ENCODE measurements at regions not wholly inside any gene's neighbourhood (a gene's known extent, or its start where the extent isn't known, plus 50 kb on each side); places are given as distances from the start of the nearest gene placed in this dataset.

- BruUV-seq (replicated peaks), result no TSS peak
- Histone ChIP-seq H4K20me1 (replicated peaks; ENCODE audit: control insufficient read depth, extremely low read depth, insufficient read depth, low read length) (no peaks in the 10 kb centered on the region), H3K4me2 (ENCODE audit: insufficient read depth, low read length) (no peak overlapping the region), H3K79me2 (ENCODE audit: control insufficient read depth, insufficient read depth, low read length) (no peaks in the 10 kb centered on the region), H2AFZ (ENCODE audit: low read depth, low read length) (no peak overlapping the region), H3K27ac (ENCODE audit: insufficient read depth, low read depth, low read length) (no peak overlapping the region), H3K36me3 (ENCODE audit: control insufficient read depth in 2 of 2, extremely low read depth in 1 of 2, insufficient read depth in 2 of 2, low read length in 2 of 2) (no peaks in the 10 kb centered on the region), H3K27me3 (ENCODE audit: control insufficient read depth in 2 of 2, insufficient read depth in 2 of 2, low read length in 2 of 2) (no peaks in the 10 kb centered on the region), H3K4me1 (ENCODE audit: control insufficient read depth, extremely low read depth, insufficient read depth, low read length) (no peaks in the 10 kb centered on the region), H3K9me1 (replicated peaks; ENCODE audit: control insufficient read depth, extremely low read depth, insufficient read depth, low read length) (no peaks in the 10 kb centered on the region), H3K9me3 (replicated peaks; ENCODE audit: control insufficient read depth, insufficient read depth, low read length) (no peaks in the 10 kb centered on the region), H3K9ac (replicated peaks; ENCODE audit: extremely low read depth, insufficient read depth, low read length) (no peak overlapping the region), H3K4me3 (replicated peaks in 1 of 3; ENCODE audit: insufficient read depth in 1 of 3, low read depth in 1 of 3, low read length in 3 of 3) (no peak overlapping the region)
- intact Hi-C loops (cut with micrococcal nuclease) (no loop called here), dilution Hi-C loops (cut with MboI; ENCODE audit: extremely low pct_ligation_motif_present, low sequenced_read_pairs) (no loop called here)
- DNase-seq (ENCODE audit: low read depth, low spot score) (no peak), FAIRE-seq (no peak)
- TF ChIP-seq MAX (IDR thresholded peaks at IDR 0.05; ENCODE audit: insufficient read depth, insufficient read length), result no peak
- no peak for TF ChIP-seq GATA2 (IDR thresholded peaks at IDR 0.05; ENCODE audit: insufficient read depth, insufficient read length, low read depth, low read length)
- TF ChIP-seq JUN (IDR thresholded peaks at IDR 0.05; ENCODE audit: borderline replicate concordance, insufficient read depth, insufficient read length, low read depth), result no peak
- TF ChIP-seq CTCF (IDR thresholded peaks at IDR 0.05; ENCODE audit: extremely low read depth in 1 of 2, insufficient read depth in 1 of 2, low read depth in 1 of 2, low read length in 2 of 2), result no peak
- no peak for TF ChIP-seq FOS (IDR thresholded peaks at IDR 0.05; ENCODE audit: borderline replicate concordance, insufficient read depth, low read length)
- no peak for TF ChIP-seq POLR2A (IDR thresholded peaks at IDR 0.05; ENCODE audit: low read depth, low read length)
- no peak for TF ChIP-seq MYC (IDR thresholded peaks at IDR 0.05; ENCODE audit: low read depth, low read length)
- TF ChIP-seq EZH2 (IDR thresholded peaks at IDR 0.05; ENCODE audit: borderline replicate concordance, low read depth, low read length, severe bottlenecking), result no peak
- no peak for TF ChIP-seq POLR2AphosphoS5 (IDR thresholded peaks at IDR 0.05; ENCODE audit: insufficient read depth, low read depth, low read length)
- POLR2A ChIA-PET, result no interaction called here
- CTCF ChIA-PET, result no interaction called here
Observed at GRCh38 chr4:19913650-19914049, 338.1 kb upstream of the SLIT2 start.

All from endothelial cell of umbilical vein (primary cell).